Pancreas (tissue), 10 donors: ENCODE measurements at regions not wholly inside any gene's neighbourhood (a gene's known extent, or its start where the extent isn't known, plus 50 kb on each side); places are given as distances from the start of the nearest gene placed in this dataset.

Source experiments
- ATAC-seq, 4 donors: fragments of 200-7000 bp; cut with Tn5 transposase; one replicate each; pipeline versions ENCODE4 v1.8.0 to v1.9.1; 2020; ENCODE audit warnings: mild to moderate bottlenecking in 4 of 4, moderate library complexity in 4 of 4
- DNase-seq, 6 donors: peaks; one replicate each; pipeline ENCODE4 v3.0.0-alpha.2; 2020
- FAIRE-seq: peaks from 2 replicates; lab custom pipeline; 2012; peaks lifted over from hg19 to GRCh38; lab: Jason Lieb, UNC
- H3K27ac ChIP-seq, 4 donors: fragments of 200-600 bp; sonication (generic); 1 replicate in 3 of 4; 2 replicates in 1 of 4; pipeline versions ENCODE4 v1.5.0 to v1.8.0; 2020
- H3K27me3 ChIP-seq, 4 donors: fragments of 200-600 bp; one replicate each; pipeline ENCODE4 v1.8.0; 2021
- H3K36me3 ChIP-seq, 3 donors: fragments of 200-600 bp; sonication (generic) in 1 of 3; one replicate each; pipeline versions ENCODE4 v1.5.0 to v1.8.0; 2020 to 2021
- H3K4me1 ChIP-seq, 3 donors: fragments of 200-600 bp; one replicate each; pipeline ENCODE4 v1.8.0; 2021
- H3K4me3 ChIP-seq, 4 donors: fragments of 200-600 bp; sonication (generic) in 2 of 4; one replicate each; pipeline versions ENCODE4 v1.5.0 to v1.8.0; 2020 to 2021
- H3K9me3 ChIP-seq, 4 donors: fragments of 200-600 bp; one replicate each; pipeline ENCODE4 v1.8.0; 2021
- CTCF ChIP-seq, 4 donors: fragments of 200-600 bp; sonication (generic) in 3 of 4; IDR thresholded peaks; one replicate each; pipeline versions ENCODE4 v1.5.0 to v1.8.0; 2021; ENCODE audit warnings: antibody characterized with exemption in 4 of 4
- whole genome bisulfite sequencing, 2 donors: extraction: QIAGEN DNeasy Blood & Tissue Kit; methylation state at CpG; one replicate each; pipeline ENCODE4 v1.1.7; 2013; 5-methylcytosine and 5-hydroxymethylcytosine counted together
- intact Hi-C, 3 donors: fragments of 100-400 bp; cut with DNase I; formaldehyde crosslinking; loops; one replicate each; pipeline versions ENCODE4 v1.11.1 to v1.14.2; 2022
- donor health status: healthy with polysubstance abuse.
- donor health status: DM: no; HTN: no; CAD: no; lungs with moderate emphysema.
- donor health status: DM: no; HTN: no; CAD: no.
- donor health status: control.
- donor health status: control.
- donor health status: Bipolar disorder and iron deficiency.
- donor health status: DM: yes; HTN: yes; CAD: no.
- donor health status: DM: no; HTN: no; CAD: no.
- donor health status: DM: no; HTN: no; CAD: no.
- donor health status: DM: yes; HTN: yes; CAD: no.

- Histone ChIP-seq H3K36me3 (no peaks in the 10 kb centered on the region), H3K9me3 (no peaks in the 10 kb centered on the region), H3K4me3 (no peak overlapping the region), H3K27me3 (no peaks in the 10 kb centered on the region), H3K4me1 (no peaks in the 10 kb centered on the region), H3K27ac (no peak overlapping the region)
- no peak for FAIRE-seq
- intact Hi-C loops, result no loop called here
- TF ChIP-seq CTCF (IDR thresholded peaks at IDR 0.05), result no peak
- WGBS, 2 donors, result 34 to 36% methylated on average over 2 of the region's 2 CpGs
- DNase-seq, result no peak
- ATAC-seq, result no peak
Measured at GRCh38 chr18:64444819-64445218, 295.9 kb upstream of the LINC00305 start.

GRCh38 chr18:64438178-64438577 is 289.3 kb upstream of the LINC00305 start:
- H3K9me3 ChIP-seq, result peaks cover 0 to 3% (median 0%) of the 10 kb centered on the region in 4 donors
- DNase-seq (no peak), ATAC-seq (no peak), FAIRE-seq (no peak)
- no peaks in the 10 kb centered on the region for H3K27me3 ChIP-seq
- WGBS, 2 donors, result 74 to 86% methylated on average over 4 of the region's 4 CpGs
- H3K27ac ChIP-seq, result no peak overlapping the region
- intact Hi-C loops, result no loop called here
- H3K36me3 ChIP-seq, result no peaks in the 10 kb centered on the region
- no peak for TF ChIP-seq CTCF (IDR thresholded peaks at IDR 0.05)
- no peak overlapping the region for H3K4me3 ChIP-seq
- H3K4me1 ChIP-seq, result no peaks in the 10 kb centered on the region

GRCh38 chr18:64436111-64436510 is 287.2 kb upstream of the LINC00305 start:
- no peak for DNase-seq
- H3K4me1 ChIP-seq, result no peaks in the 10 kb centered on the region
- H3K27ac ChIP-seq, result no peak overlapping the region
- H3K27me3 ChIP-seq, result no peaks in the 10 kb centered on the region
- FAIRE-seq, result no peak
- TF ChIP-seq CTCF (IDR thresholded peaks at IDR 0.05), result no peak
- intact Hi-C loops, result no loop called here
- WGBS, 2 donors, result 52 to 58% methylated on average over 1 of the region's 1 CpG
- no peak for ATAC-seq
- no peaks in the 10 kb centered on the region for H3K36me3 ChIP-seq
- H3K4me3 ChIP-seq, result no peak overlapping the region
- H3K9me3 ChIP-seq, result peaks cover 0 to 3% (median 0%) of the 10 kb centered on the region in 4 donors

- FAIRE-seq (no peak), DNase-seq (no peak), ATAC-seq (no peak)
- intact Hi-C loops, result no loop called here
- no peaks in the 10 kb centered on the region for H3K9me3 ChIP-seq
- H3K27ac ChIP-seq, result no peak overlapping the region
- no peak overlapping the region for H3K4me3 ChIP-seq
- H3K36me3 ChIP-seq, result no peaks in the 10 kb centered on the region
- no peaks in the 10 kb centered on the region for H3K27me3 ChIP-seq
- WGBS, 2 donors, result 77 to 88% methylated on average over 2 of the region's 2 CpGs
- no peaks in the 10 kb centered on the region for H3K4me1 ChIP-seq
- no peak for TF ChIP-seq CTCF (IDR thresholded peaks at IDR 0.05)
Measured at GRCh38 chr18:64419156-64419555, 270.3 kb upstream of the LINC00305 start.

GRCh38 chr18:64416990-64417389 is 268.1 kb upstream of the LINC00305 start:
- H3K27me3 ChIP-seq, result no peaks in the 10 kb centered on the region
- intact Hi-C loops, result no loop called here
- 16 to 23% methylated on average over 1 of the region's 1 CpG for WGBS, 2 donors
- H3K4me1 ChIP-seq, result no peaks in the 10 kb centered on the region
- H3K36me3 ChIP-seq, result no peaks in the 10 kb centered on the region
- H3K4me3 ChIP-seq, result no peak overlapping the region
- no peaks in the 10 kb centered on the region for H3K9me3 ChIP-seq
- DNase-seq (no peak), ATAC-seq (no peak), FAIRE-seq (no peak)
- TF ChIP-seq CTCF (IDR thresholded peaks at IDR 0.05), result no peak
- no peak overlapping the region for H3K27ac ChIP-seq
